ENCODE measurements at regions not wholly inside any gene's neighbourhood (a gene's known extent, or its start where the extent isn't known, plus 50 kb on each side); places are given as distances from the start of the nearest gene placed in this dataset.

DNA sequence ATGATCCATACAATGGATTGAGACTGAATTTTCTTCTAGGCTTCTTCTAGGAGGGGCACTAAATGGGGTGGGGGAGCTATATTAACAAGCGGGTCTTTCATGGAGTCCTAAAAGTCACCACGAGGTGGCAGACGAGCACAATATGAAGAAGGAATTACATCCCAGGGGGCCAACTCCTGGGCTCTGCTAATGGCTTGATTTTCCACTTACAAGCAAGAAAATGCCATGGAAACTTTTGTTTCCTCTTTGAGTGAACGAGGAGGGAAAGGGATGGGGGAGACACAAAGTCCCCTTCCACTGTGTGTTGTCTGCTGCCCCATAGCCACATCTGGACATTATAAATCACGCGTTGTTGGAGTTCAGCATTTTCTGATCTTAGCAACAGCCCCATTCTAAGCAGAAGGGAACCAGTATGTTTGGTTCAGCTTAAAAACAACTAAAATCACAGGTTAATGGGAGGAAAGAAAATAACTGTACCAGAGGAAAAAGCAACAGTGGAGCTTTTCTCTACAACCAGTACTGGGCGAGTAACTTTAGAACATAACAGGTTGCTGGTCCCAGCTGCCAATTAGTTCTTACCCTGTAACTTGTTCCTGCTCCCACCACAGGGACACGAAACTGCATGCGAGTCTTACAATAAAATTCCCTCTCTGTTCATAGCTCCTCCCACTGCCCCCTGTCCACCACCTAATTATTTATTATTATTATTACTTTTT, 285.0 kb upstream of the PARD3B start:
- TF ChIP-seq, protein P1, sequence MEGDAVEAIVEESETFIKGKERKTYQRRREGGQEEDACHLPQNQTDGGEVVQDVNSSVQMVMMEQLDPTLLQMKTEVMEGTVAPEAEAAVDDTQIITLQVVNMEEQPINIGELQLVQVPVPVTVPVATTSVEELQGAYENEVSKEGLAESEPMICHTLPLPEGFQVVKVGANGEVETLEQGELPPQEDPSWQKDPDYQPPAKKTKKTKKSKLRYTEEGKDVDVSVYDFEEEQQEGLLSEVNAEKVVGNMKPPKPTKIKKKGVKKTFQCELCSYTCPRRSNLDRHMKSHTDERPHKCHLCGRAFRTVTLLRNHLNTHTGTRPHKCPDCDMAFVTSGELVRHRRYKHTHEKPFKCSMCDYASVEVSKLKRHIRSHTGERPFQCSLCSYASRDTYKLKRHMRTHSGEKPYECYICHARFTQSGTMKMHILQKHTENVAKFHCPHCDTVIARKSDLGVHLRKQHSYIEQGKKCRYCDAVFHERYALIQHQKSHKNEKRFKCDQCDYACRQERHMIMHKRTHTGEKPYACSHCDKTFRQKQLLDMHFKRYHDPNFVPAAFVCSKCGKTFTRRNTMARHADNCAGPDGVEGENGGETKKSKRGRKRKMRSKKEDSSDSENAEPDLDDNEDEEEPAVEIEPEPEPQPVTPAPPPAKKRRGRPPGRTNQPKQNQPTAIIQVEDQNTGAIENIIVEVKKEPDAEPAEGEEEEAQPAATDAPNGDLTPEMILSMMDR (IDR thresholded peaks at IDR 0.05): peak; percentile 65
- no peak for TF ChIP-seq EZH2 (IDR thresholded peaks at IDR 0.05; ENCODE audit: borderline replicate concordance, insufficient read depth, low read depth, low read length, poor library complexity, severe bottlenecking)
